Ovary (tissue), 7 donors: ENCODE measurements at regions not wholly inside any gene's neighbourhood (a gene's known extent, or its start where the extent isn't known, plus 50 kb on each side); places are given as distances from the start of the nearest gene placed in this dataset.

Experiments
- DNase-seq, 5 donors: peaks; one replicate each; pipeline ENCODE4 v3.0.0-alpha.2; 2019 to 2020
- H3K27ac ChIP-seq, 2 donors: fragments of 200-600 bp; one replicate each; pipeline versions ENCODE4 v1.5.1 to v1.8.0; 2019 to 2022
- H3K27me3 ChIP-seq: fragments of 200-600 bp; one replicate; pipeline ENCODE4 v1.8.0; 2022
- H3K36me3 ChIP-seq: fragments of 200-600 bp; sonication (generic); one replicate; pipeline ENCODE4 v1.5.1; 2019
- H3K4me1 ChIP-seq: one replicate; pipeline ENCODE4 v1.8.1; 2013; ENCODE audit warnings: mild to moderate bottlenecking, moderate library complexity; ENCODE audit not compliant: insufficient read depth
- H3K4me3 ChIP-seq: fragments of 200-600 bp; sonication (generic); one replicate; pipeline ENCODE4 v1.5.1; 2017
- H3K9me3 ChIP-seq, 2 donors: fragments of 200-600 bp in 1 of 2; sonication (generic) in 1 of 2; one replicate each; pipeline versions ENCODE4 v1.5.1 to v1.8.1; 2013 to 2019; ENCODE audit warnings: mild to moderate bottlenecking in 1 of 2, moderate library complexity in 1 of 2
- CTCF ChIP-seq, 3 donors: fragments of 450-650 bp in 2 of 3; fragments of 200-600 bp in 1 of 3; IDR thresholded peaks; one replicate each; pipeline versions ENCODE4 v1.5.1 to v1.8.0; 2016 to 2022; ENCODE audit warnings: antibody characterized with exemption in 3 of 3, mild to moderate bottlenecking in 1 of 3
- EP300 ChIP-seq: sonication (generic); formaldehyde crosslinking; IDR thresholded peaks from one replicate; pipeline ENCODE4 v1.6.1; 2017; ENCODE audit warnings: antibody characterized with exemption
- POLR2A ChIP-seq: fragments of 450-650 bp; IDR thresholded peaks from one replicate; pipeline ENCODE4 v1.6.1; 2017; ENCODE audit warnings: antibody characterized with exemption, mild to moderate bottlenecking, moderate library complexity
- WGBS, 3 donors: extraction: QIAGEN DNeasy Blood & Tissue Kit in 1 of 3; methylation state at CpG; one replicate each; pipeline versions ENCODE4 v1.1.5 to v1.1.7; 2013 to 2017; 5-methylcytosine and 5-hydroxymethylcytosine counted together
- intact Hi-C, 4 donors: fragments of 100-400 bp; cut with DNase I; formaldehyde crosslinking; loops; one replicate each; pipeline versions ENCODE4 v1.11.0 to v1.15.1; 2022 to 2023
- donor health status: DM: no; HTN: no; CAD: no; lungs with moderate emphysema.
- donor health status: DM: no; HTN: no; CAD: no.
- donor health status: Bipolar disorder and iron deficiency.
- donor health status: DM: no; HTN: no; CAD: no.
- donor health status: DM: yes; HTN: yes; CAD: no.

DNA sequence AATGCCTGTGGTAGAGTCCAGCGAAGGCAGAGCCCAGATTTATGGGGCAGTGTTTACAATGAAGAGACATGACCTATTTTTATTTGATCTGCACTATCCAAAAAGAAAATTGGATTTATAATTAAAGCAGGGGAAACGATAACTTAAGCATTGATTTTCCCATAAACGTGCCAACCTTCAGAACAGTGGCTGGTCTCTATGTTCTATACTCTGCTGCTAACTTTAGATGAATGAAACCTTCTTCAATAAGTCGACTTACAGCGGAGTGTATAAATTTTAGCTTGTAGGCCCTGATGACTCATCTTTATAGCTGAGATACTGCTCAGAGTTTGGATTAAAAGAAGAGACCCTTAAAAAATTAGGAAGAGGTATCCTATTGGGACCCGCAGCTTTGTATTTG lies 452.6 kb downstream of the TLR4 start:
- Histone ChIP-seq H3K4me3 (no peak overlapping the region), H3K27me3 (no peaks in the 10 kb centered on the region), H3K36me3 (no peaks in the 10 kb centered on the region), H3K27ac (no peak overlapping the region), H3K9me3 (no peaks in the 10 kb centered on the region), H3K4me1 (no peaks in the 10 kb centered on the region)
- intact Hi-C loops = no loop called here
- no peak for DNase-seq
- no peak for TF ChIP-seq EP300
- no peak for TF ChIP-seq CTCF (IDR thresholded peaks at IDR 0.05)
- TF ChIP-seq POLR2A = no peak
- WGBS, 3 donors = 64 to 78% (median 64%) methylated on average over 6 of the region's 6 CpGs

- Histone ChIP-seq H3K9me3 (no peaks in the 10 kb centered on the region), H3K27ac (no peak overlapping the region), H3K4me1 (no peaks in the 10 kb centered on the region), H3K27me3 (no peaks in the 10 kb centered on the region), H3K4me3 (no peak overlapping the region), H3K36me3 (no peaks in the 10 kb centered on the region)
- WGBS, 3 donors = 65 to 74% (median 72%) methylated on average over 3 of the region's 3 CpGs
- no peak for DNase-seq
- TF ChIP-seq CTCF (IDR thresholded peaks at IDR 0.05) (no peak), EP300 (no peak), POLR2A (no peak)
- intact Hi-C loops = no loop called here
Measured at GRCh38 chr9:118162716-118163115, 458.5 kb downstream of the TLR4 start.

DNA sequence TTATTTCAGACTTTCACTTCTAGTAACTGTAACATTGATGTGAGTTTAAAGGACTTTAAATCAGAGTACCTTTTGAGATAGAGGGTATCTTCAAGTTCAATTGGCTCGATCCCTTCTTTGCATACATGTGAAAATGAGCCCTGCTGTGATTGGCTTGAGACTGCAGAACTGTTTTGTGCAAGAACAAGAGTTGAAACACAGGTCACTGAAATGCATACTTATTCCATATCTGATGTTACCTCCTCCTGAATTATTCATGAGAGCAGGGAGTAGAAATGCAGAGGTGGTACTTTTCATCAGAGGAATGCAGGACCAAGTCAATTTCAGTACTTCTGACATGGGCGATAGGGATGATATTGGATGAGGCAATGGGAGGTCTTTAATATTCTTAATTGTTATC lies 459.5 kb downstream of the TLR4 start:
- no peak for DNase-seq
- H3K4me3 ChIP-seq = no peak overlapping the region
- no peaks in the 10 kb centered on the region for H3K27me3 ChIP-seq
- H3K27ac ChIP-seq = no peak overlapping the region
- no peaks in the 10 kb centered on the region for H3K36me3 ChIP-seq
- H3K9me3 ChIP-seq = no peaks in the 10 kb centered on the region
- no peaks in the 10 kb centered on the region for H3K4me1 ChIP-seq
- no peak for TF ChIP-seq EP300
- 73 to 80% (median 75%) methylated on average over 2 of the region's 2 CpGs for WGBS, 3 donors
- intact Hi-C loops = no loop called here

- 72 to 86% (median 84%) methylated on average over 1 of the region's 1 CpG for WGBS, 3 donors
- Histone ChIP-seq H3K4me1 (no peaks in the 10 kb centered on the region), H3K9me3 (no peaks in the 10 kb centered on the region), H3K4me3 (no peak overlapping the region), H3K27me3 (no peaks in the 10 kb centered on the region), H3K27ac (no peak overlapping the region), H3K36me3 (no peaks in the 10 kb centered on the region)
- DNase-seq = no peak
- intact Hi-C loops = no loop called here
- no peak for TF ChIP-seq POLR2A
- no peak for TF ChIP-seq EP300
- no peak for TF ChIP-seq CTCF (IDR thresholded peaks at IDR 0.05)
Measured at GRCh38 chr9:118165451-118165850, 461.2 kb downstream of the TLR4 start.

DNA sequence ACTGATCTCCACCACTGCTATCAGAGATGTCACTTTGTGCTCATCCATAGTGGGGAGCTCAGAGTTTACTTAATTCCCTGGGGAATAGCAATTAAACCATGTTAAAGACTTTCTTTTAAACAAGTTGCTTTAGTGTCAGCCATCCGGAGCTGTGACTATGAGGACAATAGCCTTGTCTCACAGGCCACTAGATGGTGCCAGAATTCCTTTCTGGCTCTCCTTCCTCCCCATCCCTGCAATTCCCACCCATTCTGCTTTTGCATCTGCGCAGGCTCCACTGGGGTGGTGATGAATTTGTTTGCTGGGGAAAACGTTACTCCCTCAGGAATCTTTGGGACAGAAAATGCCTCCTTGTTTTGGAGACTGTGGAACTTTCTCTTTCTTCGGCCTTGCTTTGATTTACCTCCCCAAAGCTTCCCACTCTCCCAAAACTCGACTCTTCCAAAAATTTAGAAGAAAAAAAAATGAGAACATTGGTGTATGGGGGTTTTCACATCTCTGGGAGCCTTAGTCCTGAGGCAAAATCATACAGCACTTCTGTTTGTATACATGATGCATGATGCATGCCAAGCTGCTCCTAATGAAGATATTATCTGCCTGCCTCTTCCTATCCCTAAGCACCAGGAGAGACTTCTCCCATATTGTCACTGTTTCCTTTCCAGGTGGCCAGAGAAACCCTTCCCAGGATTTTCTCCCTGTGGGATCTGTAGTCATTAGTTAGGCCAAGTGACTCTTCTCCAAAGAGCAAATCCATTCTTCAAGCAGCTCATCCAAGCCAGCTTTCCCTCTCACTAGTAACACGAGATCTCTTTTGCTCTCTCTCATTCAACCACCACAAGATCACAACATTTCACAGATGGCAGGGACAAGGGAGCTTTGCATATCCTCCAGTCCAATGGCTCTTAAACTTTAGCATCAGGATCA lies 466.1 kb downstream of the TLR4 start:
- WGBS, 3 donors = 27 to 35% (median 28%) methylated on average over 6 of the region's 6 CpGs
- no peak overlapping the region for H3K27ac ChIP-seq
- intact Hi-C loops = no loop called here
- H3K4me3 ChIP-seq = no peak overlapping the region
- no peaks in the 10 kb centered on the region for H3K4me1 ChIP-seq
- no peak for DNase-seq
- no peaks in the 10 kb centered on the region for H3K36me3 ChIP-seq
- TF ChIP-seq EP300 (no peak), CTCF (IDR thresholded peaks at IDR 0.05) (no peak), POLR2A (no peak)
- no peaks in the 10 kb centered on the region for H3K9me3 ChIP-seq
- H3K27me3 ChIP-seq = peaks cover 3% of the 10 kb centered on the region
